RKO (cell line): ENCODE measurements at regions not wholly inside any gene's neighbourhood (a gene's known extent, or its start where the extent isn't known, plus 50 kb on each side); places are given as distances from the start of the nearest gene placed in this dataset.

Experiments
- DNase-seq: peaks from one replicate; pipeline ENCODE4 v3.0.0-alpha.2; 2016; ENCODE audit warnings: low spot score

DNA sequence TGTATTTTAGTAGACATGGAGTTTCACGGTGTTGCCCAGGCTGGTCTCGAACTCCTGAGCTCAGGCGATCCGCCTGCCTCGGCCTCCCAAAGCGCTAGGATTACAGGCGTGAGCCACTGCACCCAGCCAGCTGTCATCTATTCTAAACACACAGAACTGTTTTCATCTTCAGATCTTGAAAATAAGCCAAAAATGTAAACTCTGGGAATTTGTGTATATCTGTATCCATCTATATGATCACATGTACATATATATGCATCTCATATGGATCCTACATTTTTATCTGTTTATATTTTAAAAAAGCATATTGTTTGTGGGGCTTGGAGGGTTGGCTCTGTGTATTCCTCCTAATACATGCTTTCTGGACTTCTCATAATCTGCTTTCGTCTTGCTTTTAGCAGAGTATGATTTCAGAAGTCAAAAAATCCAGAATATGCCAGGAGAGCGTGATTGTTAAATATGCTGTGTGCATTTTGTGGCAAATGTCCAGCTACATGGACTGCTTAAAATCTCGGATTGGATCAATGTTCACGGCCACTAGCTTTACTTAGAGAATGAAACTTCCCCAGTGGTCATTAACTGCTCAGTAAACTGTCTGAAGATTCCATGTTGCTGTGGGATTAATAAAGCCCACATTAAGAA is 274.4 kb upstream of the IRX1 start:
- DNase-seq, result no peak

DNA sequence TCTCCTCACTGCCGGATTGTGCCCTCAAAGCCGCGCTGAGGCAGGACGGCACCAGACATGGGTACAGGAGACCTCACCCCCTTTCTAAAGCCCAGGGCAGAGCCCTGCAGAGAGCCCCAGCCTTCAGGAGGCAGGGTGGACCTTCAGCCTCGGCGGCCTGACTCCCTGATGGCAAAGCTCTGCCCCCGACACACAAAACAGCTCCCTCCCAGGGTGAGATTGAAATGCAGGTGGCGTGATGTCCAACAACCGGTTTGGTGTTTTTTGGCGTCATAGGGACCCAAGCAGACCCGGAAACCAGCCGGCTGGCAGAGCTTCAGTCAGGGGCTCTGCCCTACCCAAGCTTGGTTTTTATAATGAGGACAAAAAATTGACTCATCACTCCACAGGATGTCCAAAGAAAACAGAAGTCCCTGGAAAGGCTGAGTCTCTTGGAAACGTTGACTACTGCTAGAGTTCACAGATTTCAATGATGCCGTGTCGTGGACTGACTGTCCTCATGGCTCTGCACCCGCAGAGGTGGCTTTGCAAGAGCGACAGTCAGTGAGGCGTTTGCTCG is 275.2 kb upstream of the IRX1 start:
- DNase-seq, result no peak

DNA sequence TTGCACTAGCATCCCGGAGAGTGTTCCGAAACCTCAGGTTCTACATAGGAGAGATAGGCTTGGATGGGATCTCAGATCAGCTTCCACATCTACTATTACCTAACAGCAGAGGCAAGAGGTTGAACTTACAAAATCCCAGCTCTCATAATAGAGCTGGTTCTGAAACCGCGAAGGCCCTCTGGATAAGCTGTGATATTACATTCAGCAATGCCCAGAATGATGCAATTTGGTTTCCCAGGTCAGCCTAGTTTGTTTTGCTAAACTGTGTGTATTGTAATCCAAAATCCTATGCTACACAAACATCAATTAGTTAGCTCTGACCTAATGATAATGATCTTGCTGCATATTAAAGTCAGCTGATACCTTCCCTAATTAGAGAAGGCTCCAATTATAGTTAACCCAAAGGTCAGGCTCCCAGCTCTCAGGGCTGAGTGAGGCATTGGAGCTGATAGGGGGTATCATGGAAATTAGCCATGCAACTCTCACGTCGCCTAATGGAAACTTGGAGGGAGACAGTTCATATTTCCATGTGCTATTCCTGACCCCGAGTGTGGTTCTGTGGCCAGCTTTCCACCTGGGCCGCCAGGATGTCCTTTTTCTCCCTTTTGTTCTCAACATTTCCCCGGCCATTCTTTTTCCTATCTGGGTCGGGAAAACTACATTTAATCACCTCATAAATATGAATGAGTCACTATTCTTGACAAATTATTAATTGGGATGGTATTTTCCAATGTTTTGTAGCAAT is 278.4 kb upstream of the IRX1 start:
- DNase-seq, result no peak

DNA sequence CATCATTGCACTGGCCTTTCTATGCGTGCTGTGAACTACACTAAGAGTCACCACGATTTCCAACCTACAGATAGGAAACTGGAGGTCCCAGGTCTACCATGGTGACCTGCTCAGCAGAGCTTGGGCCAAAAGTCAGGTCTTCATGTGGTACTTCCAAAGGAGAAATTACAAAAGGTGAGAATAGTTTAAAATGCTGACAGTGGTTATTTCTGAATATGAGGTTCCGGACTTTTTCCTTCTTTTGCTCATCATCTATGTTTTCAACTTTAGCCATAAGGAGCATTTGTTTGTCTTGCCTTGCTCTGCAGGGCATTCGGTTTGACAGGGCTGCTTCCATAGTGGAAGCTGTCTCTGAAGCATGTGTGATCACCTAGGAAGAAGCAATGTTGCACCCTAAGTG is 282.1 kb upstream of the IRX1 start:
- no peak for DNase-seq

DNA sequence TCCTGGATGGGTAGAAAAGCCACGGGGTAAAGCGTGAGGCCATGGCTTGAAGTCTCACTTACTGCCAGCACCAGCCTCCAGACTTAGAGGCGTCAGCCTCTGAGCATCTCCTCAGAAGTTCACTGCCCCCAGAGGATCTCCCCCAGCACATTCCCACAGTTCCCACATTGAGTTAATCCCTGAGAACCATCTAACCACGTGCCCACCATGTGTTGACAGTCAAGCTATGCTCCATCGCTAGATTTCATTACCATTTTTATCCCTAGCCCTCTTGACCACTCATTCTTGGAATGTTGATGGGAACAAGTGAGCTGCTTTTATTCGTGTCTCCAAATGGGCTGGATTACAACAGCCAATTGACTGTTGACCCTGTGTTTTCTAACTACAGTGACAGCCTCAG is 283.3 kb upstream of the IRX1 start:
- no peak for DNase-seq

DNA sequence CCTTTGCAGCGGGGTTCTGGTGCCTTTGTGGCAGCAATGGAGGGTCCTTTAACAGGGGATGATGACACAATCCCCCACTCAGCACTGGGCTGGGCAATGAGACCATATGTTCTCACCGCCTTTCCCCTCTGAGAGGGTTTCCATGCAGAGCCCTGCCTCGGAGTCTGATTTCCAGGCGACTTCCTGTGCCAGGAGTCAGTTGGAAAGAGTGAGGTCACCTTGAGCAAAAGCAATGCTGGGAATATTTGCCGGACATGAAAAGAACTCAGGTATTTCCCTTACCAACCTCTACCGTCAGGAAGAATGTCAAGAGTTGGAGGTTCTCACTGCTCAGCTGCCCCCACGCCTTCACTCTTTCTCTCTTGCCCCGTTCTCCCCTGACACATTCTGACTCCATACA is 284.2 kb upstream of the IRX1 start:
- DNase-seq, result no peak

DNA sequence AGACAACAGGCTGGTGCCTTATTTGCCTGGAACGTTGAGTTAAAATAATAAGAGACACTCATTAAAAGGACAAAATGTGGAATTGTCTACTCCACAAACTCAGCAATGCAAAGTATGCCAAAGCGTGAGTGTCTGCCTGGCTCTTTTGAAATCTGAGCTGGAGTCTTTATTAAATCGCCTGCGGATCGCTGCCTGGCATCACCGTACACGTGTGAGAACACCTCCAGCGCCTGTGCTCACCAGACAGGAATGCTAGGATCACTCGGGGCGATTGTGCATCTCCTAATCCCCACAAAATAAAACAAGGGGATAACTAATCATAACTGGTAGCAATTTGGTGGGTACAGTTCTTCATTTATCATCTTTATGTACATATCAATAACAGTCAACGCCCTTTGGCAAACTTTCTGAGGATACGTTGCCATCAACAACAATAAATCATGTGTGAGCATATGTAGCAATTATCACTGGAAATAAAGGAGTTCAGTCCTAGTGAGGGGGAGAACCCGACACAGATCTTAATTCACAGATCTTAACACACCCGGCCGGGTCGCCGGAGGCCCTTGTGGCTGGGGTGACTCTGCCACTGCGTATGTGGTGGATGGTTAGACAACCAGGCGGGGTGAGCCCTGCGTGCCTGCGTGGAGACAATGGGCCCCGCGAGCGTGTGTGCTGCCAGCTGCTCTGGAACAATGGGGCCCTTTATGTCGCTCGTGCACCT is 284.9 kb upstream of the IRX1 start:
- DNase-seq, result no peak

DNA sequence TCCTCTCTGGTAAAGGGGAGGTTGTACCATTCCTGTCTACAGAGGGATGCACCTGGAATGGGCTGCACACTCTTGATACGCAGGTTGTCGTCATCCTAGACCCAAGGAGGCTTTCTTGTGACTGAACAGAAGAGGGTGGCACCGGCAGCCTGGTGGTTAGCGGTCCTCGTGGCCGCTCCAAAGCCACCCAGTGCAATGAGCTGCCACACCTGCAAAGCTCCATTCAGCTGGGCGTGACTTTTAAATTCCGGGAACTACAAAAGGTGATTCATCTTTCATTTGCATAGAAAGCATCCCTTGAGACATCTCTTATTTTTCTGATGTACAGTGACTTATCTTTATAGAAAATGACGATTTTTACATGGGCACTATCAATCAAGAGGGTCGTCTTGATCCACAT is 286.1 kb upstream of the IRX1 start:
- DNase-seq, result no peak

DNA sequence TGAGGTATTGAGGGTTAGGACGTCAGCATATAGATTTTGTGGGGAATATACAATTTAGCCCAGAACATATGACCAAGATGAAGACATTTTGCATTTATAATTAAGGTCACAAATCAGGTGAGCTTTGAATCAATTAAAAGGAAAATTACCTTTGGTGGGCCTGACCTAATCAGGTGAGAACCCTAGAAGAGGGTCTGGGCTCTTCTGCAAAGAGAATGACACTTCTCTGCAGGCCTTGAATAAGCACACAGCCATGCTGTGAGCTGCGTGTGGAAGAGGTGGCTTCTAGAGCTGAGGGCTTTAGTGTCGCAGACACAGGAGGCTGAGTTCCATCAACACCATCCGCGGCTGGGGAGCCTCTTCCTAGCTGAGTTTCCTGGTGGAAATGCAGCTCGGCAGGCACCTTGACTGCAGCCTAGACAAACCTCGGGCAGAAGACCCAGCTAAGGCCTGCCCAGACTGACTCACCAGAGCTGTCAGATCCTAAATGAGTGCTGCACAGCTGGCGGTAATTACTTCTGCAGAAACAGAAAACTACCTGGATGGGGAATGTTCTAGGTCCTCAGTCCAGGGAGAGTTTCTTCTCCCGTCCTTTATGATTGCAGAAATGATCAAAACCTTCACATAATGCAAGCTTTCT is 287.5 kb upstream of the IRX1 start:
- no peak for DNase-seq

DNA sequence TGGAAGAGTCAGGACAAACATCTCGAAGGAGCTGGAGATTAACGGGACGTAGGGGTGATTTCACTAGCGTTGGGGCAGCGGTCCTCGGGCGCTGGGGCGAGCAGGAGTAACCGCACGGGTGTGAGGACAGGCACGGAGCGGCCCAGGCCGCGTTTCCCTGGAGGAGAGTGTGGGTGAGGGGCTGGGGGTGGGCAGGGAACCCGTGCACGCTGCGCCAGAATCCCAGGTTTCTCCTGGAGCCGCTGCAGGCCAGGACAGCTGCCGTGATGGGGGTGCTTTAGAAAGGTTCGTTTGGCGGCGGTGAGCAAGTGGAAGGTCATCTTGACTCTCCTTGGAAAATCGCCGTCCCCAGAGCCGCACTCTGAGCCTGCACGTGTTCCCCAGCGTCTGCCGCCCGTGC is 290.2 kb upstream of the IRX1 start:
- no peak for DNase-seq

DNA sequence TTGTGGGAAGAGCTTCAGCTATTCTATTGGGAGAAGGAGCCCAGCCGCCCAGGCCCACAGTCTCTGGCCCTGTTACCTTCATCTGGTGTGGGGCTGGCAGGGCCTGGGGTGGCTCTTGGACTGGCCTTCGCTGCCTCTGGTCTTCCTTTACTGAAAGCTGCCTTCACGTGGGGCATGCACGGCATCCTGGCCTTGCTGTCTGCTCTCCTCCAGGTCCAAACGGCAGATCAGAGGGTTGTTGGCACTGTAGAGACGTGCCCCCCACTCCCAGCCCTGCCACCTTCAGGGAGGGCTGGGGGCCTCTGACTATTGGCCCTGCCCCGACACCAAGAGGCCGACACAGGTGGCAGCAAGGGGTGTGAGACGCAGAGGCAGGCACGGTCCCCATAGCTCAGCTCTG is 291.3 kb upstream of the IRX1 start:
- no peak for DNase-seq

DNA sequence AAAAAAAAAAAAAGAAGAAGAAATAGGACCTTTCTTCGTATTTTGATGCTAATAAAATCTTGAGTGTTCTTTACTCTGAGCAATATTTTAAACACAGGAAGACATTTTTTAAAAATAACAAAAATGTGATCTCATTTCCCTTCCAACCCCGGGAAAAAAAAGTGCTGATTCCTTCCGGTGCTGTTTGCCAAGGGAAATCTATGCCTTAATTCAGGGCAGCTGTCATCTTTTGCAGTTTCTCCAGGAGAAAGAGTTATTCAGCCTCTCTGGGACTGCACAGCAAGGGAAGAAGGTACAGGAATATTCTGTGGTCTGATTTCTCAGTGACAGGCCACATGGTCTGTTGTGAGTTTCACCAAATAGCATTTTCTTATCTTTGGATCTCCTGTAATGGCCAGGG is 291.9 kb upstream of the IRX1 start:
- DNase-seq, result no peak

DNA sequence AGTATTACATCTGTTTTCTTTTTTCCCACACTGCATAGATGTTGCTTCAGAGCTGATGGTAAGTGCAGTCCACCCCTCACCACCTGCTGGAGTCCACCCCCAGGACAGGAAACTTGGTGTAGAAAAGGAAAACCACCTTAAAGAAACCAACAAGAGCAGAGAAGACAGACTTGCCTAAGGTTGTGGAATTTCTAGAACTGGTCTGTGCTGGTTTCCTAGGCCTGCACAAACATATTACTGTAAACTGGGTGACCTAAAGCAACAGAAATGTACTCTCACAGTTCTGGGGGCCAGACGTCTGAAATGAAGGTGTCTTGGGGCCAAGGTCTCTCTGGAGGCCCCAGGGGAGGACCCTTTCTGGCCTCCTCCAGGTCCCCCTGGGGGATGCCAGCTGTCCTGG is 293.4 kb upstream of the IRX1 start:
- DNase-seq, result no peak

DNA sequence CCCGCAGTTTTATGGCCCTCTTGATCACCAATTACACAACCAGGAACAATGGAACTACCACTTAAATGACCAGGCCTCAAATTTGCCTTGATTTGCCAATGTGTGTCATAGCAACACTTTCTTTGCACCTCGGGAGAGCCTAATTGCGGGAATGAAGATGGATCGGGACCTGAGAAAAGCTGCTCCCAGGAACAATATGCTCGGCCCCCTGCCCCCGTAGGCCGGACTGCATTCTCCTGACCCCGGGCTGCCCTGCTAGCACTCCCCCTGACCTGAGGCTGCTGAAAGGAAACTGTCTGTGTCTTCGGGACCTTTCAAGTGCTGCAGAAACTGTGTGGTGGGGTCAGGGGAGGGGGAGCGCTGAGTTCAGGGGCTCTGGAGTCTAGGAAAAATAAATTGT is 294.3 kb upstream of the IRX1 start:
- DNase-seq, result no peak

DNA sequence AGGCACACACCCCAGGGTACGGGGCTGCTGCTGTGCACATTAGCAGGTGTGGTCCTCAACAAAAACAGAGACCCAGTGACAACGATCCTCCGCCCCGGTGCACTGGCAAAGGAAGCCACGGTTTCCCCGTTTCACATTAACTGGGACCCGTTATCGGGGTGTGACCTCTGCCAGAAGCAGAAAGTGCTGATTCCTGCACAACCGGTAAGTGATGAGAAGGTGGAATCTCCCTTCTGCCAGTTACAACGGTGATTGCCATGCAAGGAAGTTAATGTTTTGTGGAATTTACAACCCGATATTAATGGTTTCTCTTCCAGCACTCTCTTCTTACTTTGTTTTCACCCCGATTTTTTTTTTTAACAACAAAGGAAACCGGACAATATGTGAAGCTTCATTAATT is 294.9 kb upstream of the IRX1 start:
- no peak for DNase-seq

DNA sequence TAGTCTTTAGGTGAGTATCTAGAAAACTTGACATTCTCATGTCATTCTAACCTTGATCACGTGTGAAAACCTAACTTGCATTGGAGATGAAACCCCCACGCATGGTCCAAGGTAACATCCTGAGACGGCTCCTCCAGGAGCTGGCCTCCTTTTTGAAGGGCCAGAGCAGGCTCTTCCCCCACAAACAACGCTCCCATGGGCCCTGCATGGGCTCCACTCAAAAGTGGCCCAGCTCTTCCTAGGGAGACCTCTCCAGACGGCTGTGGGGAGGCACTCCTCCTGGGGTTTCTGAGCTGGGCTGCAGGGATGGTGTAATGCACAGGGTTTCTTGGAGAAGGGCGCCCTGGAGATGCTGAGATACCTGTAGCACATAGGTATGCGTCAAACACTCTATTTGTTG is 296.2 kb upstream of the IRX1 start:
- DNase-seq, result no peak

DNA sequence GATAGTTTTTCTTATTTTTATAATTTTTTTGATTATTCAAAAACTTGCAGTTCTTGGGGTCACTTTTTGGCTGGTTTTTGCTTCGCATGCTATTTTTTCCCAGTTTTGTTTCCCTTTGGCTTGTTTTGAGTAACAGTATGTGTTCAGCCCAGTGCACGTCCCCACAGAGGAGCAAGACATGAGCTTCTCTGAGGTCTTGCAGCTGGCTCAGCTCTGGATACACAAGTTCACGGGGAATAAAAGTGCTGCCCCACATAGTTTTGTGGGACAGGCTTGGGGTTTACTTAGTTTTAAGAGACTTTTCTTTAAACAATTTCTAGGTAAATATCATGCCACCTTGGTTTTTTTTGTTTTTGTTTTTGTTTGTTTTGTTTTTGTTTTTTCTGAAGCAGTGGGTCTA is 297.8 kb upstream of the IRX1 start:
- no peak for DNase-seq

DNA sequence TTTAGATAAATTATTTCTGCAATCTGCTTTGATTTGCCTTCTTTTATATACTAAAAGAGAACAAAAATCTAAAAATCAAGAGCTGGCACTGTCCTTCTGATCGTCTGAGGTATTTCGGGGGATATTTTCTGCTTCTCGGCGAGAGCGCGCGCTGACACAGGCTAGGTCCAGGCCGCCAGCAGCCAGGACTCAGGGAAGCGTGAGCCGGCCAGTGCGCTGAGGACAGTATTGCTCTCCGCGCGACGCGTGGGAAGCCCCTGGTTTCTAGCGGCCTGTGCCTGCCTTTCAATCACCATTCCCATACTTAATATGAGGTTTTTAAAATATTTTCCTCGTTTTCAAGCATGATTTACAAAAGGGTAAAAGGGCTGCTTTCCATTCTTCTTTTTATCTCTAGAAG is 307.3 kb upstream of the IRX1 start:
- no peak for DNase-seq

DNA sequence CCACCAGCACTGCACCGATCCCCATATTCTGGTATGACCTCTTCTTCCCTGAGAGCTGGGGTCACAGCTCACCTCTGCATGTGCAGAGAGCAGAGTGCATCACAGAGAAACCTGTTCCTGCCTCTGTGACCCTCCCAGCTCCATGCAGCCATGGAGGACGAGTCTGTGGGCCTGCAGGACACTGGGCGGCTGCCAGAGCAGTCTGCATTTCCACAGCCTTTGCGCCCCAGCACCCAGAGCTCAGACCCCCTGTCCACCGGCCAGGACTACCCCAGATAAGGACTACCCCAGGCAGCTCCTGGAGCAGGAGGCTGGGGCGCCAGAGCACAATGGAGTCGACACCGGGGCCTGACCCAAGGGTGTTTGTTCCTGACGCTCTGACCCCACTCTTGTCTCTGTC is 308.1 kb upstream of the IRX1 start:
- no peak for DNase-seq

DNA sequence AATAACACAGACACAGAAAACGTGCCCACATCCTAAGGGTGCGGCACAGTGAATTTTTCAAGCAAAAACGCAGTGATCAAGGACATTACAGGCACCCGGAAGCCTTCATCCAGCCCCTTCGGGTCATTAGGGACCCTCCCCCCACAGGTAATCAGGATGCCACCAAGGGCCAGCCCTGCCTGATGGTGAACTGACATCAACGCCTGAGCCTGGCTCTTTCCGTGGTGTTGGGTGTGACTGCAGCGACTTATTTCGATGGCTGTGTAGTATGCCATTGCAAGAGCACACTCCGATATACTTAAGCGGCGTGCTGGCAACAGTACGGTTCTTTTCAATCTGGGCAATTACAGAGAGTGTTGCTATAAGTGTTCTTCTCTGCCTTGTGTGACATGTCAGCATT is 310.0 kb upstream of the IRX1 start:
- no peak for DNase-seq

DNA sequence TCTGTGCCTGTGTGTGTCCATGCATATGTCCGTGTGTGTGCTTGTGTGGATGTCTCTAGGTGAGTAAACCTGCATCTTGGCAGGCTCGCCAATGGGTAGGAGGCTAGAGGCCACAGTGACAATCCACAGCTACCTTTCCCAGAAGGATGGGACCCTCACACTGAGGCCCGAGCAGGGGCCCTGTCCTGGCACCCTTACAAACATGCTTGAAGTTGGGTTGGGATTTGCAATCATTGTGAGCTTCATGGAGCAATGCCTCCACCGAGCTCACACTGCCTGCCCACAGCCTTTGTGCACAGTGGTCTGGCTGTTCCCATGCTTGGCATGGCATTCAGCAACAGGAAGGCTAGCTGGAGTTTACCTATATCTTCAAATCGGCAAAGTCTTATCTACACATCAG is 311.1 kb upstream of the IRX1 start:
- DNase-seq, result no peak

DNA sequence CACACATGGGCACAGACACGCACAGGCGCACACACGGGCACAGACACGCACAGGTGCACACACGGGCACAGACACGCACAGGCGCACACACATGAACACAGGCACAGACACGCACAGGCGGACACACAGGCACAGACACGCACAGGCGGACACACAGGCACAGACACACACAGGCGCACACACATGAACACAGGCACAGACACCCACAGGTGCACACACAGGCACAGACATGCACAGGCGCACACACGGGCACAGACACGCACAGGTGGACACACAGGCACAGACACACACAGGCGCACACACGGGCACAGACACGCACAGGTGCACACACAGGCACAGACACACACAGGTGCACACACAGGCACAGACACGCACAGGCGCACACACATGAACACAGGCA is 312.8 kb upstream of the IRX1 start:
- no peak for DNase-seq

DNA sequence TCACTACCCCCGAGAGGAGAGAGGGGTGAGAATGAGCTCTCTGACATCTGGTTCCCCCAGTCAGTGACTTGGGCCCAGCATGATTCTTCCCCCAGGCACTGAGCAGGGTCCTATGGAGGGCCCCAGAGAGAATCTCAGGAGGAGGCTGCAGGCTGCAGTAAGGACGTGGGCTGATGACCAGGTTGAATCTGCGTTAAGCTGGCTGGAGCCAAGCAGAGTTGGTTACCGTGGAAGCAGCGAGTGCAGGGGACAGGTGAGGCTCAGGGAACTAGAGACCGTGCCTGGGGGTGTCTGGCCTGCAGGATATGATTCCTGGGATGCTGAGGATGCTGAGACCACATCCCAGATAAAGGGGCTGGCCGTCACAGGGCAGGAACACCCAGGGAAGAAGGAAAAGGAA is 314.3 kb upstream of the IRX1 start:
- no peak for DNase-seq
